ENCODE measurements at regions not wholly inside any gene's neighbourhood (a gene's known extent, or its start where the extent isn't known, plus 50 kb on each side); places are given as distances from the start of the nearest gene placed in this dataset.

DNA sequence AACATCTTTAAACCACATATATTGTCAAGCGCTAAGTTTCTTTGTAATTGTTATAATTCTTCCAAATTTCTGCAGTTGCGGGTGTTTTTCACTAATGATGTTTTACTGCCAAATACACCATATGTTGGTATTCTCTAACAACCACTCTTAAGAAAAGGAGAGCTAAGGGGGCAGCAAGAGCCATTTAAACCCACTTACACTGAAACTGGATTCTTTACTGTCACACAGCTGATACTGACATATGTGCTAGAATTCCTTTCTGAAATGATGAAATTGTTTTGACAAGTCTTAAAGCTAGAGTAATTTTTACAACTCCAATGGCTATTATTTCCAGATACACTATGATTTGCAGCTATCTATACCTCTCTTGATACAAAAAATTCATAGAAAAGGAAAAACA is 483.1 kb downstream of the CDH11 start:
- H3K79me2 ChIP-seq (ENCODE audit: control insufficient read depth, insufficient read depth, low read length), result no peaks in the 10 kb centered on the region
- H3K4me1 ChIP-seq (ENCODE audit: control insufficient read depth, extremely low read depth, insufficient read depth, low read length), result no peaks in the 10 kb centered on the region
- no peaks in the 10 kb centered on the region for H3K36me3 ChIP-seq (ENCODE audit: control insufficient read depth in 2 of 2, extremely low read depth in 1 of 2, insufficient read depth in 2 of 2, low read length in 2 of 2)
- DNase-seq (ENCODE audit: low read depth, low spot score) (no peak), FAIRE-seq (no peak)
- no peak overlapping the region for H2AFZ ChIP-seq (ENCODE audit: control insufficient read depth, low read length)
- TF ChIP-seq, protein P1, sequence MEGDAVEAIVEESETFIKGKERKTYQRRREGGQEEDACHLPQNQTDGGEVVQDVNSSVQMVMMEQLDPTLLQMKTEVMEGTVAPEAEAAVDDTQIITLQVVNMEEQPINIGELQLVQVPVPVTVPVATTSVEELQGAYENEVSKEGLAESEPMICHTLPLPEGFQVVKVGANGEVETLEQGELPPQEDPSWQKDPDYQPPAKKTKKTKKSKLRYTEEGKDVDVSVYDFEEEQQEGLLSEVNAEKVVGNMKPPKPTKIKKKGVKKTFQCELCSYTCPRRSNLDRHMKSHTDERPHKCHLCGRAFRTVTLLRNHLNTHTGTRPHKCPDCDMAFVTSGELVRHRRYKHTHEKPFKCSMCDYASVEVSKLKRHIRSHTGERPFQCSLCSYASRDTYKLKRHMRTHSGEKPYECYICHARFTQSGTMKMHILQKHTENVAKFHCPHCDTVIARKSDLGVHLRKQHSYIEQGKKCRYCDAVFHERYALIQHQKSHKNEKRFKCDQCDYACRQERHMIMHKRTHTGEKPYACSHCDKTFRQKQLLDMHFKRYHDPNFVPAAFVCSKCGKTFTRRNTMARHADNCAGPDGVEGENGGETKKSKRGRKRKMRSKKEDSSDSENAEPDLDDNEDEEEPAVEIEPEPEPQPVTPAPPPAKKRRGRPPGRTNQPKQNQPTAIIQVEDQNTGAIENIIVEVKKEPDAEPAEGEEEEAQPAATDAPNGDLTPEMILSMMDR (optimal IDR thresholded peaks at IDR 0.05 in 1 of 3, IDR thresholded peaks at IDR 0.05 in 1 of 3, conservative IDR thresholded peaks at IDR 0.05 in 1 of 3; ENCODE audit: extremely low read depth in 1 of 3, insufficient read depth in 2 of 3, low read length in 3 of 3), result no peak
- TF ChIP-seq EZH2 (IDR thresholded peaks at IDR 0.05; ENCODE audit: low read length), result no peak
- no peaks in the 10 kb centered on the region for H3K27me3 ChIP-seq (ENCODE audit: control insufficient read depth, extremely low read depth, insufficient read depth, low read length)
- no peaks in the 10 kb centered on the region for H3K9me1 ChIP-seq (ENCODE audit: control insufficient read depth, extremely low read depth, insufficient read depth, low read length)
- no peaks in the 10 kb centered on the region for H4K20me1 ChIP-seq (ENCODE audit: control insufficient read depth, extremely low read depth, insufficient read depth, low read length)
- no peaks in the 10 kb centered on the region for H3K9me3 ChIP-seq (ENCODE audit: control insufficient read depth, low read depth, low read length)
- no peak overlapping the region for H3K4me2 ChIP-seq (ENCODE audit: control insufficient read depth, extremely low read depth, insufficient read depth, low read depth, low read length)
- H3K4me3 ChIP-seq (ENCODE audit: control insufficient read depth in 2 of 3, extremely low read depth in 1 of 3, insufficient read depth in 2 of 3, low read depth in 1 of 3, low read length in 3 of 3), result no peak overlapping the region
- dilution Hi-C loops (cut with MboI; ENCODE audit: extremely low pct_ligation_motif_present, low sequenced_read_pairs), result no loop called here
- H3K9ac ChIP-seq (ENCODE audit: control insufficient read depth, extremely low read depth, insufficient read depth, low read length), result no peak overlapping the region
- H3K27ac ChIP-seq (ENCODE audit: control insufficient read depth, insufficient read depth, low read length), result no peak overlapping the region

DNA sequence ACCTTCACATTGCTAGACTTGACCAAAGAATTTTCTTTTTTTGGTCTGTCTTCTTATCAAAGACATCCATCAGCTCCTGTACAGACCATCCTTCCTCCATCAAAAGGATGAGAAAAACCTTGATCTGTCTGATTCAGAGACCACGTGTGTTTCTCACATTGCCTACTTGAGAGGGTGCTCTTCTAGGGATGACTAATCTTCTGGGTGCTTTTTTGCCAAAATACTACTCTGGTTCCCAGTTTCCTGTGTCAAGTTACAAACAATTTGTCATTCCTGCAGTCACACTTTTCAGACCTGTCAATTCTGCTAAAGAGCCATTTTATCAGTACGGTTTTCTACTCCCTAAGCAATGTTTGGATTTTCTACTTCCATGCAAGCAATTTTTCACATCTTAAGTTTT is 492.2 kb downstream of the CDH11 start:
- Histone ChIP-seq H3K9me3 (ENCODE audit: control insufficient read depth, low read depth, low read length) (no peaks in the 10 kb centered on the region), H4K20me1 (ENCODE audit: control insufficient read depth, extremely low read depth, insufficient read depth, low read length) (no peaks in the 10 kb centered on the region), H3K4me2 (ENCODE audit: control insufficient read depth, extremely low read depth, insufficient read depth, low read depth, low read length) (no peak overlapping the region), H2AFZ (ENCODE audit: control insufficient read depth, low read length) (no peak overlapping the region), H3K4me3 (ENCODE audit: control insufficient read depth in 2 of 3, extremely low read depth in 1 of 3, insufficient read depth in 2 of 3, low read depth in 1 of 3, low read length in 3 of 3) (no peak overlapping the region), H3K36me3 (ENCODE audit: control insufficient read depth in 2 of 2, extremely low read depth in 1 of 2, insufficient read depth in 2 of 2, low read length in 2 of 2) (no peaks in the 10 kb centered on the region), H3K79me2 (ENCODE audit: control insufficient read depth, insufficient read depth, low read length) (no peaks in the 10 kb centered on the region), H3K9me1 (ENCODE audit: control insufficient read depth, extremely low read depth, insufficient read depth, low read length) (no peaks in the 10 kb centered on the region), H3K9ac (ENCODE audit: control insufficient read depth, extremely low read depth, insufficient read depth, low read length) (no peak overlapping the region), H3K4me1 (ENCODE audit: control insufficient read depth, extremely low read depth, insufficient read depth, low read length) (no peaks in the 10 kb centered on the region), H3K27ac (ENCODE audit: control insufficient read depth, insufficient read depth, low read length) (no peak overlapping the region), H3K27me3 (ENCODE audit: control insufficient read depth, extremely low read depth, insufficient read depth, low read length) (no peaks in the 10 kb centered on the region)
- FAIRE-seq (no peak), DNase-seq (ENCODE audit: low read depth, low spot score) (no peak)
- no peak for TF ChIP-seq EZH2 (IDR thresholded peaks at IDR 0.05; ENCODE audit: low read length)
- TF ChIP-seq, protein P1 (optimal IDR thresholded peaks at IDR 0.05 in 1 of 3, IDR thresholded peaks at IDR 0.05 in 1 of 3, conservative IDR thresholded peaks at IDR 0.05 in 1 of 3; ENCODE audit: extremely low read depth in 1 of 3, insufficient read depth in 2 of 3, low read length in 3 of 3), result no peak
- dilution Hi-C loops (cut with MboI; ENCODE audit: extremely low pct_ligation_motif_present, low sequenced_read_pairs), result no loop called here

Data from keratinocyte (primary cell).